Glomerular visceral epithelial cell (primary cell): ENCODE measurements at regions not wholly inside any gene's neighbourhood (a gene's known extent, or its start where the extent isn't known, plus 50 kb on each side); places are given as distances from the start of the nearest gene placed in this dataset.

ENCODE experiments used
- DNase-seq: peaks from one replicate; pipeline ENCODE4 v3.0.0-alpha.2; 2016; ENCODE audit errors: extremely low spot score

DNA sequence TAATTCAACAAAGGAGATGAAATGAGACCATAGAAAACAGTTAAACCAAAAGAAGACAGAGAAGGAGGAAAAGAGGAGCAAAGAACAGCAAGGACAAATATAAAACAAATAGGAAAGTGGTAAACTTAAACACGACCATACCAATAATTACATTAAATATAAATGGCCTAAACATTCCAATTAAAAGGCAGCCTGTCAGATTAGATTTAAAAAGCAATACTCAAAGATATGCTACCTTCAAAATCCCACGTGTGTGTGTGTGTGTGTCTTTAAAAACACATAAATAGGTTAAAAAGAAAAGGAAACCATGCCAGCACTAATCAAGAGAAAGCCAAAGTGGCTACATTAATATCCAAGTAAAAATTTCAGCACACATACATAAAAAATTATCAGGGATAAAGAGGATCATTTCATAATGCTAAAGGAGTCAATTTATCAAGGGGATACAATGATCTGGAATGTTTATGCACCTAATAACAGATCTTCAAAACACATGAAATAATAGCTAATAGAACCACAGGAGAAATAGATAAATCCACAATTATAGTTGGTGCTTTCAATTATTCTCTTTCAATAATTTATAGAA, 355.7 kb upstream of the POU3F1 start:
- DNase-seq = no peak

DNA sequence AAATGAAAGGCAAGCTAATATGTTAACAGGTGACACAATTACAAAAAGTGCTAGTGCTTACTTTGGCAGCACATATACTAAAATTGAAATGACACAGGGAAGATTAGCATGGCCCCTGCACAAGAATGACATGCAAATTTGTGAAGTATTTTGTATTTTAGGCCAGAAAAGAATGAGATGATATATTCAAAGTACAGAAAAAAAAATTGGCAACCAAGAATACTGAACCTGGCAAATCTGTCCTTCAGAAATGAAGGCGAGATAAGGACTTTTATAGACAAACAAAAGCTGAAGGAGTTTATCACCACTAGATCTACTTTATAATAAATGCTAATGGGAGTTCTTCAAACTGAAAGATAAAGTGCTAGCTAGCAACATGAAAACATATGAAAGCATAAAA, 350.0 kb upstream of the POU3F1 start:
- no peak for DNase-seq

DNA sequence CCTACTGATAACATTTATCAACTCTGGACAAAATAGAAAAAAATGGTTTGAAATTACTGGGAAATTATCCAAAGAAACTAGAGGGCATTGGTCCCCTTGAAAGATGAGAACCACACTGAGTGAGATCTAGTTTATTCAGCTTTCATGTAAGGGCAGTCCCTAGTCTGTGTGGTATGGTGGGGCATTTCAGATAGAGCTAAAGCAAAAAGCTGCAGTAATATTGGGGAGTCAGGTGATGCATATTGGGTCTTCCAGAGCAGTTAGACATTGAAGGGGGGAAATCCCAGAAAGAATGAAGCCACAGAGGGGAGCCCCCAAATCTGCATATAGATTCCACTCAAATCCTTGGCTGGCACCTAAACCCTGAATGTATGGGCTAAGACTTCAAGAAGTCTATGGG, 347.7 kb upstream of the POU3F1 start:
- DNase-seq = no peak

DNA sequence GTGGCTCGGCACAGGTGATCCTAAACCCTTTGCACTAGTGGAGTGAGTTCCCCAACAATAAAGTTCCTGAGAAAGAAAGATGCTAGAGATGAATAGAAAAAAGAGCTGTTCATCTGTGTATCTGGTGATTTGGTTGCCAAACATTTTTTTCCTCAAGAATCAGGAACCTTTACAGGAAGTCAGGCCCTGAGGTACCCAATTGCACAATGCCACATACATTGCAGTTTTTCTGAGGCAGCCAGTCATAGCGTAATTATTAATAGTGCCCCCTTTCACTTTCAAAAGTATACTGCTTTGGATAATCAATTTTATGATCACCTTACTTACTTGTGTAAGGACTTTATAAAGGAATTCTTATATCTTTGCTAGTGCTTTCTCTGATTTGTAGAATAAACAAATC, 346.3 kb upstream of the POU3F1 start:
- DNase-seq = no peak

DNA sequence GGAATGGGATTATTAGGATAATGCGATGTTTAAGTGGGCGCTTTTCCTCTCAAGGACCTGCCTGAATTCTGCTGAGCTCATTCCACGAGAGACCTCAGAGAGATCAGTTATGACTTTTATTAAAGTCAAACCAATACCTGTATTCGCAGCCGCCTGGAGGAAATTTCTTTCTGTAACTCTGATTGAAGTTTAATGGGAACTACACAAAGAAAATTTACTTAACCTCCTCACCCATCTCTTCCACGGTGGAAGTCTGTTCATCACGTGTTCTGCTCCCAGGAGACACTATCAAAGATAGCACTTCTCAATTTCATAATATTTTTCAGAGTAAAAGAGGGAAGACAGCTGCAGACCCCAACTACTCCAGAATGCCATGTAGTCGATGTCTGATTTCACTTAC, 334.7 kb upstream of the POU3F1 start:
- no peak for DNase-seq

DNA sequence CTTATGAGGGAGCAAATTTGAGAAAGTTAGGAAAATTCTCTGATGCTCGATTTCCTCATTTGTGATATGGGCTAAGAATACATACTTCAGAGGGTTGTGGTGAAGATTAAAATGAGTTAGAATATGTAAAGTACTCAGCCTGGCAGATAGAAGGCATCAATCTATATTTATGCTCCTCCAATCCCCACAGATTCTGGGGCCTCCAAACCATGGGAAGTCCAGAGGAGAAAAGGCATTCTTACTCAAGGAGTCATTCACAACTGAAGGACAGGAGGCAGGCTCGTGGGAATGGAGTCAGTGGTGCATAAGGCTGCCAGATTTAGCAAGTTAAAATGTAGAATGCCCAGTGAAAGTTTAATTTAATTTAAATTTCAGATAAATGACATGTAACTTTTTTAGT, 330.0 kb upstream of the POU3F1 start:
- DNase-seq = no peak

DNA sequence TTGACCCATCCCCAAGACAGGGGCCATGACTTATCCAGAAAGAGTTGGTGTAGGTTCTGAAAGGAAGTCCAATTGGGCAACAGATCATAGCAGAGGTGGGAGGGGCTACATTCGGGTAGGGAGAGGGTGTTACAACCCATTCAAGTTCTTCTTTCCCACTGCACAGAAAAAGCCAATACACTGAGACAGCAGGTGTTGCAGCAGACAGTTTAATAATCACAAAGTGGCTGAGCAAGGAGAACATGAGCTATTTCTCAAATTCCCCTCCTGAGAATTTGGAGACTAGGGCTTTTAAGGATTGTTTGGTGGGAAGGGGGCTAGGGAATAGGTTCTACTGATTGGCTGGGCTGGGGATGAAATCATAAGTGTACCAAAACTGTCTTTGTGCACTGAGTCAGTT, 328.4 kb upstream of the POU3F1 start:
- no peak for DNase-seq

DNA sequence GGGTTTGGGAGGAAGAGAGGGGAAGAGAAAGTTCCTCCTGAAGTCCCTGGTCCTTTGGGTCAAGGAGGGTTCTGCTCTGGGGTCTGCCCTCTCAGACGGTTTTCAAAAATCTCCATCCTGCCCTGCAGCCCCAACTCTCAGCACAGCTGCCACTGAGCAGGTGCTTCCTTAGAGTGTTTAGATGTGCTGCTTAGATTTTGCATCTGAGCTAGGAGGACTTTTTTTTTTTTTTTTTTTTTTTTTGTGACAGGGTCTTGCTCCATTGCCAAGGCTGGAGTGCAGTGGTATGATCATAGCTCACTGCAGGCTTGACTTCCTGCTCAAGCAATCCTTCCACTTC, 324.9 kb upstream of the POU3F1 start:
- no peak for DNase-seq

DNA sequence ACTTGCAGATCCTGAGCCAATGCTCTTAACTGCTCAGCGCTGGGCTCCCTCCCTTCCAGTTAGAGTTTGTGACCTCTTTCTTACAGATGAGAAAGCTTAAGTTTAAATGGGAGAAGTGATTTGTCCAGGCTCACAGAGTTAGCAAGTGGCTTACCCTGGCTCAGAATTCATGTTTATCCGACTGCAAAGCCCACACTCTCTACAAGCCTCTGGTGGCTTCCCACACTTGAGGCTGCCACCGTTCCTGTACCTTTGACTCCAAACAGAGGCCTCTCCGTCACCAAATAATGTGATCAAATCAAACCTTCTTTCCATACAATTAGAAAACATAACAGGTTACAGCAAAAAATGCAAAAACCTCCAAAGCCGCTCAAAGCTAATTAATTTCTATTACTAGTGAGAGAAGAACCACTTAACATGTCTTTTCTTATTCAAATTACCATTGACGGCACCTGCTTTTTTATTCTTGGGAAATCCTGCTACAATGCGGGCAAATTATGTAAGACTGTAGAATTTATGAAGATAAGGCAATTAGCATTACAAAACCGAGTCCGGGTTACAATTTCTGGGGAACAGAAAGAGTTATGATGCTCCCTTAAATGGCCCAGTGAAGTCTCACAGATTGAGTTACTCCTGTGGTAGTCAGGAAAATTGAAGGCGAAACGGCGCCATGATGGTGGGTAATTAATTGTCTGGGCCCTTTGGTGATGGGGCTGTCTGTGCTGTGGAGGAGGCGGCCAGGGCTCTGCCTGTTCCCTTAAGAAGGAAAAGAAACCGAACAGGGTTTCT, 324.3 kb upstream of the POU3F1 start:
- DNase-seq = no peak

DNA sequence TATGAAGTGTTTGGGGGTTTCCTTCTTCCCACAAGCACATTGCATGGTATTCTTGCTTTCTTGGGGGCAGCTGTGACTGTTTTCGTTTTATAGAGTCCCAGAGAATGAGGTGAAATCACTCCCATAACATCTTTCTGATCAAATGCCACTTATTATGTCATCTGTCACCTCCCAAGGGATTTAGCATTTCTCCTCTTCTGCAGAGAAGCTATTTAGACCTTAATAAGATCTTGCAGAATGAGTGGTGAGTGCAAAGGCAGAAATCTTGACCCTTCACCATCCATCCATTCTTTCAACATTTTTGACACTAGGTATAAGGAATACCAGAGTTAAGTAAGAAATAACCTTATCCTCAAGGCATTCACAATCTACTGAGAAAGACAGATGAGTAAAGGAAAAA, 318.6 kb upstream of the POU3F1 start:
- DNase-seq = no peak

DNA sequence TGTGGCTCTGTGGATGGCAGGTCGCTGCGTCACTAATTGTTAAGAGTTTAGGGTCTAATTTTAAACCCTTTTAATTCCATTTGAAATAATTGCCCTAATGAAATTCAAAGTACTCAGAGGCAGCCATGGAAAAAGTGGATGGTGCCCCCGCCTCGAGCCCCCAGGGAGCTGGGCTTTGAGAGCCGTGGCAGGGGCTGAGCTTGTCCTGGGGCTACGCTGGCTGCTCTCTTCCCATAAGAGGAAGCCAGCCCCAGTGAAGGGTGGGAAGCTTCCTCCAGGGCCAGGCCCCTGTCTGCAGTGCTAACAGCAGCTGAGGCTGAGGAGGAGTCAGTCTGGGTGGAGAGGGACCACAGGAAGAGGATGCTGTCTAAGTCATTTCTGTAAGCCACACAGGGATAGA, 315.0 kb upstream of the POU3F1 start:
- DNase-seq = no peak

DNA sequence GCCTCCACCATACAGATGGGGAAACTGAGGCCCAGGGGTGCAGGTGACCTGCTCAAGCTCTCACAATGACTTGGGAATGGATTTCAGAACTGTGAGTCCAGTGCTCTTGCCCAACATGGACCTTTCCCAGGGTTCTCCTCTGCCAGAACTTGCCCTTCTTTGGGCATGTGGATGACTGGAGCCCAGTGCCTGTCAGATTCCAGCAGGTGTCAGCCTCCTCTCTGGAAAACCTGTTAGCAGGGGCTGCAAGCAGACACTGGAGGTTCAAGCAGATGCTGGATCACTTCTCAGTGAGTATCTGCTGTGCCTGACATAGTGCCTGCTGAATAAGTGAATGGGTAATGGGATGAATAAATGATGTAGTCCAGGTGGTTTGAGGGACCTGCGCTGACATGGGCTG, 314.2 kb upstream of the POU3F1 start:
- no peak for DNase-seq

DNA sequence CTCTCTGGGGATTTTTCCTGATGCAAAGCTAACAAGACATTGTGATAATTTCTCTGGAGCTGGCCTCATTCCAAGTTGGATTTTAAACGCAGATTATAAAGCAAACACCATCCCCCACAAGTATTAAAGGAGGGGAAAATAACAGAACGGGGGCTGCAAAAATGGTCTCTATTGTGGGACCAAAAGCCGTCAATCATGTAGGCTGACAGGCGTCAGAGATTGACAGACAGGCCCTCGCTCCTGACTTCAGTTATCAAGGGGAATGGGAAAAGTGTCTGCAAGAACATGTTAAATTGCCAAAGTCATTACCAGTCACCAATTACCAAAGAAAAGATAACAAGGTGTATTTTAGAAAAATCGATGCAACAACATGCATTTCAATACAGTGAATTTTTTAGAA, 307.4 kb upstream of the POU3F1 start:
- no peak for DNase-seq

DNA sequence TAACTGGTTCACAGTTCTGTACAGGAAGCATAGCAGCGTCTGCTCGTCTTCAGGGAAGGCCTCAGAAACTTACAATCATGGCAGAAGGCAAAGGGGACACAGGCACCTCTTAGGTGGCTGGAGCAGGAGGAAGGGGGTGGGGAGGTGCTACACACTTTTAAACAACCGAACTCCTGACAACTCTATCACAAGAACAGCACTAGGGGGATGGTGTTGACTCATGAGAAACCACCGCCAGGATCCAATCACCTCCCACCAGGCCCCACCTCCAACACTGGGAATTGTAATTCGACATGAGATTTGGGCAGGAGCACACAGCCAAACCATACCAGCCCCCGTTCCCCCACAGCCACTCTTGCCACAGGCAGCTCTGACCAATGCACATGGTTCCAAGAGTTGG, 306.3 kb upstream of the POU3F1 start:
- DNase-seq = no peak

DNA sequence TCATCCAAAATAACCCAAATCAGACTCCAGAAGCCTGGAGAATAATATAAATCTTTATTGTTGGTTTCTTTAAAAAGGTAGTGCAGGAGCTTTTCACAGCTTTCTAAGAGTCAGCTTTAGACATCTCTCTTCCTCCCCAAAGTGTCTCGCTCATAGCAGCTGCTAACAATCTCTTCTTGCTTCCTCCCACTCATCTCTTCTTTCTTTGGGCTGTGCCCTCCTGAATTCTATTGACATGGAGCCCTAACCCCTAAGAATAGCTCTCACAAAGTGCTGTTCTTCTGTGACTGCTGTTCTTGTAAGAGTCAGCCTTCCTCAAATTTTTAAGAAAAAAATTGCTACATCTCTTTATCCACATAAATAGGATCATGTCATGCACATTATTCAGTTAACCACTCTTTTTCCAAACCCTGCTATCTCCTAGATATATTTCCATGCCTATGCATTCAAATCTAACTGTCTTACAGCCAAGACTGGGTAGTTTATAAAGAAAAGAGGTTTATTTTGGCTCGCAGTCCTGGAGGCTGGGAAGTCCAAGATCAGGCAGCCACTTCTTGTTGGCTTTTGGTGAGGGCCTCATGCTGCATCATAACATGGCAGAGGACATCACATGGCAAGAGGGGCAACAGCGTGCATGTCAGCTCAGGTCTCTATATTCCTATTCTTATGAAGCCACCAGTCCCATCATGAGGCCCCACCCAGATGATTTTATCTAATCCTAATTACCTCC, 301.0 kb upstream of the POU3F1 start:
- no peak for DNase-seq

DNA sequence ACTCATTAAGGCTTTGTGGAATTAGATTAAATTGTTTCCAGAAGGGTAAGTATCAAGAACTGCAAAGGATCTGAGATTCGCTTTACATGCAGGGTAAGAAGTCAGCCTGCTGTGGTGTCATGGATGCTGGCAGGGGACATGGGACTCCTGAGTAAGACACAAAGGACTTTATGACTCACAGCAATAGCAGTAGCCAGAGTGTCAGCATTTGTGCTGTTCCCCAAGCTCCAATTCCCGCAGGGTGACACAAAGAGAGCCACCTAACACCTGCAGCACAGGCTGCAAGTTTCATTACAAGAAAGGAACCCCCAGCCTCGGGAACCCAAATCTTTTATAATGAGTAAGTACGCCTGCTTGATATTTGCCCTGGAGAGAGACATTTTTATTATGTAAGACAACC, 298.1 kb upstream of the POU3F1 start:
- no peak for DNase-seq

DNA sequence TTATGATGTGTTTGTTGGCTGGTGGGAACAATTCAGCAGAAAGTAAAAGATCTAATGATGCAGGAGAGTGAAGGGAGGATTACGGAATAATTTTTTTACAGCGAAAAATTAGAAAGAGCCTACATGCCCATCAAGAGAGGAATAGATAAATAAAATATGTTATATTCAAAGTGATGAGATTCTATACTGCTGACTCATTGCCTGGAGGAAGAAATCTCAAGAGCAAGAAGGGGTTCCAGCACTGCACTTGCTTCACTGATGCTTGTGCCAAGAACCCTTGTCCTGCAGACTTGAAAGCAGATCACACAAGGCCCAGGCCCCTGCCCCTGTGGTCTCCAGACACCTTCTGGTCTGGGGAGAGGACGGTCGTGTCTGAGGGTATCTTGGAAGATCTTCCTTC, 295.1 kb upstream of the POU3F1 start:
- no peak for DNase-seq

DNA sequence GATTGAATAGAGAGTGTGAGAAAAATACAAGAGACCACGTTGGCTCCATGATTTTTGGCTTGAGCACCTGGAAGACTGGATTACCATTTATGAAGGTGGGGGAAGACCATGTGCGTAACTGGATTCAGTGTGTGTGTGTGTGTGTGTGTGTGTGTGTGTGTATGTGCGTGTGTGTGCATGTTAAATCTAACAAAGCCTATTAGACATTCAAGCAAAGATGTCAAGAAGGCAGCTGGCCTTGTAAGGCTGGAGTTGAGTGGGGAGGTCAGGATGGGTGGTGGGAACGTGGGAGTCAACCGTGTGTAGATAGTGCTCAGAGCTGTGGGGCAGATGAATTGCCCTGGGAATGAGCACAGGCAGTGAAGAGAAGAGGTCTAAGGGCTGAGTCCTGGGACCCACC, 293.8 kb upstream of the POU3F1 start:
- DNase-seq = no peak

DNA sequence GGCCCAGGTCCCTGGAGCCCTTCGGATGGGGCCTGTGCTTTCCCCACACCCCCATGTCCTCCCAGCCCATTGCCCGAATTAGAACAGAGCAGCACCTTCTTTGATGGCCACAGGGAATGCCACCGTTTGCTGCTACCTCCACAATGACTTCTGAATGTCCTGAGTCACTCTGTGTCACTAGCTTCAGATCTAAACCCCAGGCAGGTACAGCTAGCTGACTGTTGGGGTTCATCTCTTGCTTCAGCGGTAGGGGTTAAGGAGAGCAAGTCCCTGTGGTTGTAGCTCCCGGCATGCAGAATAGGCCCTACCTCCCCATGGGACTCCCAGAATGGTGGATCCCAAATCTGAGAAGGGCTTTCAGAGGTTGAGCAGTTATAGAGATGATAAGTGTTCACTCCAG, 291.1 kb upstream of the POU3F1 start:
- no peak for DNase-seq

DNA sequence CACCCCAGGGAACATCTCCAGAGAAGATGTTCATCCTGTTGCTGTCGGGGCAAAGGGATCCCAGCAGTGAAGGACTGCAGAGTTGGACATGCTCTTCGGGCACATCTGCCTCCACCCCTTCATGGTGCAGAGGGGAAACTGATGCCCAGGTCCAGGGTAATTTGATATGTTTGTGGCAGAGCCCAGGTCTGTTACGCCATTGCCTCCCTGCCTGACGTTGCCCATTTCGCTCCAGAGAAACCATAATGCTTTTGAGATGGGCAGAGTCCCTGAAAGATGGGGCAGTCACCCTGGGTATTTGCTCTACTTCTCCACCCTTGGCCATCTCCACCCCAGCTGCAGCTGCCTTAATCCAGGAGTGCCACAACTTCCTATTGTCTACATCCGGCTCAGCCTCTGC, 290.4 kb upstream of the POU3F1 start:
- no peak for DNase-seq

DNA sequence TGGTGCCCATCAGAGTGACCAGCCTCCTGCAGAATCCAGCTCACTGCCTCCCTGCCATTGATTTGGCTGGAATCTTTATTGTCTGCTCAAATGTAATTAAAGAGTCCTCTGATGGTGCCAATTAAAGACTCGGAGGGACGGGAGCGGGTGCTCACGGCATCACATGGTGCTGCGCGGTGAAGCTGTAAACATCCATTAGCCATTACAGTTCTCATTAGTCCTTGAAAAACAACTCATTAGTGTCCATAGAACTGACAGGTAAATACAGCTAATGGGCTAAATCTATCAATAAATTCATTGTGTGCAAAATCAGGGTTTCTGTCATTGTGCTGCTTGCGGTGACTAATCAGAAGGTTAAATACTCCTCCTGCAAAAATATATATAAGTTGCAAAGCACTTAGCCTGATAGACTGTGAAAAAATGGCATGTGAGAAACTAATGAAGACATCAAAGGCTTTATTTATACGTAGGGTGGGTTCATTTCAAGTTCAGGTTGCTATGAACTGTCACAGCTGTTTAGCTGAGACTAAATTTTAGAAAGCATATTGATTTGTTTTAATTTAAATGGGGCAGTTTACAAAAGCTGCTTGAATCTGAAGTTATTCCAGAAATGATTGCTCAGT, 289.8 kb upstream of the POU3F1 start:
- no peak for DNase-seq

DNA sequence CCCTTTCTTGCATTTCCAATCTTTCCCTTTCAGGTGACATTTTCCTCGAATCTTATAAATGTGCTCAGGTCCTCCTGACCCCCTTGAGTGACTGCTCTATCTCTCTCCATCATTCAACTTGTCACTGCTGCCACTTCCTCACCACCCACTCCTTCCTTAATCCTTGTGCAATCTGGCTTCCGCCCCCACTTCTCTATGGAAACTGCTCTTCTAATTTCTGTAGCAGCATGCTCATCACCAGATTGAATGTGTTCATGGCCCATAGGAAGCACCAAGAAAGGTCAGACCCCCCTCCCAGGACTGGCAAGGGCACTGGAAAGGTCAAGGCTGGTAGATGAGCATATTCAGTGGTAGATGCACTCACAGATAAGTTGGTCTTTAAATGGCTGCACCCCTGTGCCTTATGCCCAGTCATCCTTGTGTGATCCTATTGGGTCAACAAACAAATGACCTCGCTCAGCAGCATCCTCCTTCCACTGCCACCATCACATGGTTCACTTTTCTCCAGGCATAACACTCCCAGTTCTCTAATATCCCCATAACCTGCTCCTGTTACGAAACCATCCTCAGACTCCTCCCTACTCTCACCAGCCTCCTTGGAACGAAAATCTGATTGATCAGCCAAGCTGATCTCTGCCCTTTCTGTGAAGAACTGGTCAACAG, 288.5 kb upstream of the POU3F1 start:
- DNase-seq = no peak
